IMR-90 (cell line): ENCODE measurements at regions not wholly inside any gene's neighbourhood (a gene's known extent, or its start where the extent isn't known, plus 50 kb on each side); places are given as distances from the start of the nearest gene placed in this dataset.

Experiments used
- ATAC-seq: fragments of 200-7000 bp; cut with Tn5 transposase; 2 replicates; pipeline ENCODE4 v1.9.1; 2020; ENCODE audit warnings: low read depth, mild to moderate bottlenecking, moderate library complexity
- BruUV-seq: library from RNA; stranded (reverse); fragments of 400-500 nt; replicated peaks from 2 replicates; lab custom pipeline; 2021; lab: Mats Ljungman, UMichigan
- CTCF ChIA-PET: fragments of 300-600 bp; formaldehyde crosslinking; extraction: SDS; loops from one replicate; lab custom pipeline; 2021; ENCODE audit warnings: antibody characterized with exemption; lab: Yijun Ruan, JAX
- POLR2A ChIA-PET: fragments of 300-600 bp; sonication (Branson Sonifier 250); formaldehyde crosslinking; loops from one replicate; lab custom pipeline; 2022; ENCODE audit warnings: antibody characterized with exemption; ENCODE audit not compliant: unreplicated experiment; lab: Charles Lee
- DNase-seq: peaks from one replicate; pipeline ENCODE4 v3.0.0; 2013
- H2AFZ ChIP-seq: replicated peaks from 2 replicates; pipeline ENCODE3; 2013; ENCODE audit warnings: low read length, mild to moderate bottlenecking; ENCODE audit not compliant: poor library complexity
- H2AK5ac ChIP-seq: 2 replicates; pipeline ENCODE4 v1.6.1; 2013; ENCODE audit warnings: low read depth, low read length, inconsistent platforms
- H2AK9ac ChIP-seq: replicated peaks from 2 replicates; pipeline ENCODE3; 2013; ENCODE audit warnings: mild to moderate bottlenecking, low read depth, low read length, moderate library complexity; ENCODE audit not compliant: poor library complexity
- H2BK120ac ChIP-seq: 2 replicates; pipeline ENCODE4 v1.6.1; 2013; ENCODE audit warnings: low read depth, low read length, inconsistent platforms
- H2BK15ac ChIP-seq: 3 replicates; pipeline ENCODE4 v1.6.1; 2013; ENCODE audit warnings: low read depth, low read length, inconsistent platforms
- H2BK20ac ChIP-seq: 2 replicates; pipeline ENCODE4 v1.6.1; 2013; ENCODE audit warnings: low read depth, mild to moderate bottlenecking, inconsistent platforms, low read length, moderate library complexity
- H2BK5ac ChIP-seq: 2 replicates; pipeline ENCODE4 v1.6.1; 2013; ENCODE audit warnings: mild to moderate bottlenecking, low read depth, low read length, inconsistent platforms; ENCODE audit not compliant: poor library complexity, severe bottlenecking
- H3K14ac ChIP-seq: replicated peaks from 2 replicates; pipeline ENCODE4 v1.6.1; 2013; ENCODE audit warnings: low read depth, low read length, inconsistent platforms
- H3K18ac ChIP-seq: 2 replicates; pipeline ENCODE4 v1.6.1; 2013; ENCODE audit warnings: low read depth, low read length, control low read depth
- H3K23ac ChIP-seq: 2 replicates; pipeline ENCODE4 v1.6.1; 2013; ENCODE audit warnings: low read depth, low read length, inconsistent platforms
- H3K27ac ChIP-seq: 2 replicates; pipeline ENCODE4 v1.5.1; 2013; ENCODE audit warnings: mild to moderate bottlenecking, control low read depth, low read length; ENCODE audit not compliant: insufficient read depth
- H3K27me3 ChIP-seq: 2 replicates; pipeline ENCODE4 v1.6.1; 2013; ENCODE audit warnings: low read length; ENCODE audit not compliant: control insufficient read depth, insufficient read depth
- H3K36me3 ChIP-seq: 2 replicates; pipeline ENCODE4 v1.6.1; 2013; ENCODE audit warnings: low read length, mixed read lengths; ENCODE audit not compliant: control insufficient read depth, insufficient read depth
- H3K4ac ChIP-seq: 2 replicates; pipeline ENCODE4 v1.6.1; 2013; ENCODE audit warnings: low read depth, low read length, inconsistent platforms
- H3K4me1 ChIP-seq: 2 replicates; pipeline ENCODE4 v1.6.1; 2013; ENCODE audit warnings: low read length, mixed read lengths; ENCODE audit not compliant: control insufficient read depth, insufficient read depth
- H3K4me2 ChIP-seq: 2 replicates; pipeline ENCODE4 v1.6.1; 2013; ENCODE audit warnings: low read depth, mild to moderate bottlenecking, control low read depth, low read length, moderate library complexity
- H3K4me3 ChIP-seq: 2 replicates; pipeline ENCODE4 v1.5.1; 2013; ENCODE audit warnings: low read depth, mild to moderate bottlenecking, control low read depth, low read length, moderate library complexity; ENCODE audit not compliant: insufficient read depth
- H3K56ac ChIP-seq: 2 replicates; pipeline ENCODE4 v1.6.1; 2013; ENCODE audit warnings: low read length, inconsistent platforms; ENCODE audit not compliant: insufficient read depth; ENCODE audit errors: extremely low read depth
- H3K79me1 ChIP-seq, 2 experiments: 2 replicates each; pipeline ENCODE4 v1.6.1; 2013; ENCODE audit warnings: low read length in 2 of 2, inconsistent platforms in 1 of 2, low read depth in 1 of 2
- H3K9ac ChIP-seq: 2 replicates; pipeline ENCODE4 v1.6.1; 2013; ENCODE audit warnings: low read depth, low read length, control low read depth
- H3K9me1 ChIP-seq: 2 replicates; pipeline ENCODE4 v1.6.1; 2013; ENCODE audit warnings: low read length, inconsistent platforms; ENCODE audit not compliant: insufficient read depth
- H3K9me3 ChIP-seq: 2 replicates; pipeline ENCODE4 v1.6.1; 2013; ENCODE audit warnings: low read length; ENCODE audit not compliant: control insufficient read depth, insufficient read depth
- H4K20me1 ChIP-seq: 2 replicates; pipeline ENCODE4 v1.6.1; 2013; ENCODE audit warnings: low read length, inconsistent platforms; ENCODE audit not compliant: insufficient read depth
- H4K5ac ChIP-seq: 2 replicates; pipeline ENCODE4 v1.6.1; 2013; ENCODE audit warnings: mild to moderate bottlenecking, low read depth, low read length, control low read depth
- H4K8ac ChIP-seq, 2 experiments: 2 replicates each; pipeline ENCODE4 v1.6.1; 2013; ENCODE audit warnings: low read depth in 2 of 2, low read length in 2 of 2, control low read depth in 1 of 2, inconsistent platforms in 1 of 2
- H4K91ac ChIP-seq: 2 replicates; pipeline ENCODE4 v1.6.1; 2013; ENCODE audit warnings: low read depth, low read length, inconsistent platforms; ENCODE audit not compliant: insufficient read depth
- MAFK ChIP-seq: IDR thresholded peaks from 2 replicates; pipeline ENCODE4 v1.6.1; 2012; ENCODE audit warnings: low read depth, low read length, improper control_type of control experiment
- MAZ ChIP-seq: IDR thresholded peaks from 2 replicates; pipeline ENCODE4 v1.6.1; 2012; ENCODE audit warnings: low read depth, mild to moderate bottlenecking, low read length, improper control_type of control experiment, moderate library complexity, borderline replicate concordance
- MXI1 ChIP-seq: IDR thresholded peaks from 2 replicates; pipeline ENCODE4 v1.6.1; 2012; ENCODE audit warnings: low read depth, mild to moderate bottlenecking, low read length, moderate library complexity, borderline replicate concordance
- RAD21 ChIP-seq: IDR thresholded peaks from 2 replicates; pipeline ENCODE4 v1.6.1; 2012; ENCODE audit warnings: low read length, improper control_type of control experiment
- RCOR1 ChIP-seq: IDR thresholded peaks from 2 replicates; pipeline ENCODE4 v1.6.1; 2012; ENCODE audit warnings: mild to moderate bottlenecking, low read length, improper control_type of control experiment; ENCODE audit not compliant: insufficient replicate concordance
- RFX5 ChIP-seq: IDR thresholded peaks from 2 replicates; pipeline ENCODE4 v1.8.0; 2012; ENCODE audit warnings: low read depth, mild to moderate bottlenecking, low read length, moderate library complexity
- WGBS, 2 experiments: methylation state at CpG; one replicate each; pipeline versions ENCODE4 v1.1.5 to v1.1.7; 2013; ENCODE audit warnings: missing lambda C conversion rate in 2 of 2; ENCODE audit not compliant: insufficient read length in 1 of 2; ENCODE audit errors: extremely low coverage in 2 of 2; 5-methylcytosine and 5-hydroxymethylcytosine counted together
- dilution Hi-C: fragments of 300-500 bp; cut with HindIII; formaldehyde crosslinking; loops from one replicate; pipeline ENCODE4 v1.14.3; 2018; ENCODE audit warnings: low sequenced_read_pairs; ENCODE audit not compliant: unreplicated experiment
- in situ Hi-C: fragments of 300-500 bp; cut with MboI; formaldehyde crosslinking; loops from 3 replicates; pipeline ENCODE4 v1.14.3; 2019; ENCODE audit warnings: low sequenced_read_pairs, inconsistent platforms, mixed read lengths
- intact Hi-C: fragments of 100-400 bp; cut with micrococcal nuclease; formaldehyde crosslinking; loops from 2 replicates; pipeline ENCODE4 v1.10.0; 2022

DNA sequence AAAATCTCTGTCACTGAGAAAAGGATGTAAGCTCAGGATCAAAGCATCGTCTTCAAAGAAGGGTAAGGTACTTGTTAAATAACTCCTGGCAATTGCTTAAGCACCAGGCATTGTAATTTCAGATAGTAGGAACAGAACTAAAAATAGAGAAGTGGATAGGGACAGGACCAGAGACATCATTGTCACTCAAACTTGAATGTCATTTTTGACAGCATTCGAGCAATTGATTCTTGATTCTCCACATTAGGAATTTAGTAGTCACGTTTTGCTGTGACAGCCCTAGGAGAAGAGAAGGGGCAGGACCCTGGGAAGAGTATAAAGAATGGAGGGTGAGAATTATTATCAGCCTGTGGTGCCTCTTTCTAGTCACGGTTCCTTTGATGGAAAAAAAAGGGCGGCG is 50.1 kb upstream of the BACH2 start:
- intact Hi-C loops: no loop called here
- no peaks in the 10 kb centered on the region for H3K36me3 ChIP-seq
- H4K91ac ChIP-seq: no peak overlapping the region
- H2BK5ac ChIP-seq: no peak overlapping the region
- H2AK5ac ChIP-seq: no peak overlapping the region
- no peak overlapping the region for H3K23ac ChIP-seq
- no peak overlapping the region for H3K4me3 ChIP-seq
- H3K14ac ChIP-seq: no peak overlapping the region
- H3K27ac ChIP-seq: no peak overlapping the region
- H2BK15ac ChIP-seq: no peak overlapping the region
- H3K9ac ChIP-seq: no peak overlapping the region
- no peak overlapping the region for H3K4ac ChIP-seq
- dilution Hi-C loops: no loop called here
- no peak overlapping the region for H2AK9ac ChIP-seq
- DNase-seq (no peak), ATAC-seq (no peak)
- no peaks in the 10 kb centered on the region for H4K20me1 ChIP-seq
- TF ChIP-seq RAD21: no peak
- TF ChIP-seq RCOR1: no peak
- TF ChIP-seq RFX5: no peak
- TF ChIP-seq MXI1: no peak
- no peak for TF ChIP-seq MAZ
- no peak for TF ChIP-seq MAFK
- 51% methylated on average over 3 of the region's 6 CpGs; no CpG with 5 or more reads in 1 of the 2 experiments for WGBS, 2 experiments
- no peak overlapping the region for H4K5ac ChIP-seq
- in situ Hi-C loops: no loop called here
- H3K9me1 ChIP-seq: no peaks in the 10 kb centered on the region
- no peaks in the 10 kb centered on the region for H3K79me1 ChIP-seq
- peaks cover 27% of the 10 kb centered on the region for H3K27me3 ChIP-seq
- no peak overlapping the region for H3K56ac ChIP-seq
- H3K4me1 ChIP-seq: no peaks in the 10 kb centered on the region
- no peak overlapping the region for H2BK120ac ChIP-seq
- H4K8ac ChIP-seq: no peak overlapping the region
- no peaks in the 10 kb centered on the region for H3K9me3 ChIP-seq
- no TSS peak for BruUV-seq
- POLR2A ChIA-PET: no interaction called here
- no peak overlapping the region for H3K4me2 ChIP-seq
- H2AFZ ChIP-seq: no peak overlapping the region
- no peak overlapping the region for H2BK20ac ChIP-seq
- no peak overlapping the region for H3K18ac ChIP-seq
- CTCF ChIA-PET: no interaction called here
